ENCODE measurements at regions not wholly inside any gene's neighbourhood (a gene's known extent, or its start where the extent isn't known, plus 50 kb on each side); places are given as distances from the start of the nearest gene placed in this dataset.
A peak's percentile ranks its signal among the peaks of the same experiment; 100 is the strongest.

DNA sequence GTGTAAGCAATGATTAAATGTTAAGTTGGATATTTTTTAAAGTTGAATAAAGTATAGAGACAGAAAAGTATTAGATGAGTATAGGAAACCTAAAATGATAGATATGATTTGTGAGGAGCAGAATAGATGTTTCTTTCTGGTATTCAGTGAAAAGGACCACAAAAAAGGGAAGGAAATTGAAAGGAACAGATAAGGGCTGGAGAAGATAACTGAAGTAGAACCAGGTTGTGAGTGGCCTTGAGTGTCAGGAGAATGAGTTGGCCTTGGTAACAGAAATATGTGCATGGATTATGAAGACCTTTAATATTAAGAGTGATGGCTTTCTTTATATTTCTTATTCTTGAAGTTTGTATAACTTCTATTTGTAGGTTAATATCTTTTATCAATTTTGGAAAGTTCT, 543.5 kb downstream of the METTL4 start:
- DNase-seq (ENCODE audit: low read depth in 2 of 2), result no peak

DNA sequence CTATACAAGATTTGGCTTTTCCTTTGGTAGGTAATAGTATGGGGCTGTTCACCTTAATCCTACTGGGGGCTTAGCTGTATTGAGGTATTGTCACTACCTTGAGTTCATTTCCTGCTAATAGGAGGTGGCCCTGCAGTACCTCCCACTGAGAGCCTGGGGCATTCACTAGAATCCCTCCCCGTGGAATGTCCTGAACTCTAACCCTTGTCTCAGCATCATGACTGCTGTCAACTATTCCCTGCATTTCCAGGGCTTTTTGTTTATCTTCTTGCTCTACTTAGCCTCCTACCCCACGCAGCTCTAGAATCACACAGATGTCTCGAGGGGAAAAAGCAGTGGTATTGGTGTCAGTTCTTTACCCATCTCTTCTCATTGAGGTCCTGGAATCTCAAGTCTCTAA, 542.3 kb downstream of the METTL4 start:
- no peak for DNase-seq (ENCODE audit: low read depth in 2 of 2)

- no peak for DNase-seq (ENCODE audit: low read depth in 2 of 2)
Observed at GRCh38 chr18:2030647-2031046, 540.7 kb downstream of the METTL4 start.

DNA sequence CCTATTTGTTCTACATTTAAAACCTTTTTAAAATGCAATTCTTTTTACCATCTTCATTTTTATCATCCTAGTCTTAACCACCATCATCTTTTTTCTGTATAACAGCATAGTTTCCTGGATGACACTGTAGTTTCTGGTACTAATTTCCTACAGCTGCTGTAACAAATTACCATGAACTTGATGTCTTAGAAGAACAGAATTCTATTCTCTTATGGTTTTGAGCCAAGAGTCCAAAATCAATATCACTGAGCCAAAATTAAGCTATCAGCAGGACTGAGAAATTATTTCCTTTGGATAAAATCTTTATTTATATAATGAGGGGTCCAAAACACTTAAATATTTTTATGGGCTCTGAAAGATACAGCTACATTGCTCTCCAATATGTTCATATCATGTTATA, 539.3 kb downstream of the METTL4 start:
- DNase-seq (ENCODE audit: low read depth in 2 of 2), result no peak

GRCh38 chr18:2035056-2035455, 536.2 kb downstream of the METTL4 start:
- DNase-seq (ENCODE audit: low read depth in 2 of 2), result no peak

DNA sequence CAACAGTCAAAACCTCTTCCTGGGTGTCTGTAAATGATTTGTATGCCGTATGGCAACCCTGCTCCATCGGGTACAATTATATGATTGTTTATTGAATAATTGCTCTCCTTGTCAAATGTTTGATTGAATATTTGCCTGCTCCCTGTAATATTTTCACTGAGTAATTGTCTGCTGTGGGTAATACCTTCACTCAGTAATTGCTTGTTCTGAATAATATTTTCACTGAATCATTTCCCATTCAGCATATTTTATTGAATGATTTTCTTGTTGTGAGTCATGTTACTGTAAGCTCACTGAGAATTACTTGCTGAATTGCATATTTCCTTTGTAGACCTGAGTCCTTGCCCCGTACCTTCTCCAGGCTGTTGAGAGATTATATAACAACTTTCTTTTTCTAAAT, 535.2 kb downstream of the METTL4 start:
- peak in 1 of 2 experiments; percentile 0 for DNase-seq (ENCODE audit: low read depth in 2 of 2)

DNA sequence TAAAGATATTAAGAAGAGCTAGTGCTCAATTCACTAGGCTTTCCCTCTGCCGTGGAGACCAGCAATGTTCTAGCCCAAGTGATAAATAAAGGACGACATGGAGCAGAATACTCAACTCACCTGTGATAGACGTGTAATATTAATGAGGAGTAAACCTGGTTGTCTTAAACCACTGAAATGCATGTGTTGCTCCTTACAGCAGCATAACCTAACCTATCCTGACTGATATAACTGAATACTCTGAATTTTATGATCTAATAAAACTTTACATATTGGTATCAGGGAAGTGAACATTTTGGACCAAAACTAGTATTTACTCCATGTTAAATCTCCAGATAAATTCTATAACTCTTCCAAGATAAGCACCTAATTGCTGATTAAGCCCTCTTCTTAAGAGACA, 531.0 kb downstream of the METTL4 start:
- no peak for DNase-seq (ENCODE audit: low read depth in 2 of 2)

DNA sequence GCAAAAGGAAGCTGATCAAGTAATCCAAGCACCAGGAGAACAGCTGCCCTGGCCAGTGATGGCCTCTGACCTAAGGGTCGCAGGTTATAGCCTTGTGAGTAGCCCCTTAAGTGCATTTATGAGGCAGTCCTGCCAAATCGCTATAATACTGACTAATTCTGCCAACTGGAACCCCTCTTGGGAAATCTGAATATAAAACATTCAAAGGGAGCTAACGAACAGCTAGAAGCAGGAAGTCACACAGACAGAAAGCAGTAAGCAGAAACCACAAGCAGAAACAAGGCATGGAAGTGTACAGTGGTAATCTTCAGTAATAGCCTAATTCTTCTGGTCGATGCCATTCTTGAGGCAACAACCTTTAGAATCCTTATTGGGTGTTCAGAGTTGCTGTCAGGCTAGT, 521.3 kb downstream of the METTL4 start:
- DNase-seq (ENCODE audit: low read depth in 2 of 2), result peak in 1 of 2 experiments; percentile 13

- peak in 1 of 2 experiments; percentile 3 for DNase-seq (ENCODE audit: low read depth in 2 of 2)
Observed at GRCh38 chr18:2050702-2051201, 520.6 kb downstream of the METTL4 start.

DNA sequence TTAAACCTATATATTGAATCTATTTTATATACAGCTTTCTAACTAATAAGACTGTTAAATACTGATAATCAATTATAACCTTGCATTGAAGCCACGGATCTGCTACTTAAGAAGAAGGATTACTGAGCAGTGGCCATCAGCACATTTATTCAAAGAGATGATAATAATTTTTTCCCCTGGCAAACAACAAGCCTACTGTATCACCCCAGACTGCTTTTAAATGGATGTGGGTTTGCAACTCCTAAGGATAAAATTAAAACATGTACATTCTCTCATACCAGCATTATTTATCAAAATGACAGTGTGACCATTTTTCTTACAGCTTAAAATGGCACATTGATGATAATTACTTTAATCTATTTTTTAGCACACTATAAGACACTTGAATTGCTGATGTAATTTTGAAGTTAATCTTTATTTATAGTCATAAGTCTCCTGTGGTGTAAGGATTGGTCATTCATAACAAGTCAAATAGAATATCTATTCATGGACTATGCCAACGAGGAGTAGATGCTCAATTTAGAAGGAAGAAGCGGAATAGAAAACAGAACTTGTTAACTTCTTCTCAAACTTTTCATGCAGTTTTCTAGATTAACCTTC, 517.7 kb downstream of the METTL4 start:
- DNase-seq (ENCODE audit: low read depth in 2 of 2), result no peak

DNA sequence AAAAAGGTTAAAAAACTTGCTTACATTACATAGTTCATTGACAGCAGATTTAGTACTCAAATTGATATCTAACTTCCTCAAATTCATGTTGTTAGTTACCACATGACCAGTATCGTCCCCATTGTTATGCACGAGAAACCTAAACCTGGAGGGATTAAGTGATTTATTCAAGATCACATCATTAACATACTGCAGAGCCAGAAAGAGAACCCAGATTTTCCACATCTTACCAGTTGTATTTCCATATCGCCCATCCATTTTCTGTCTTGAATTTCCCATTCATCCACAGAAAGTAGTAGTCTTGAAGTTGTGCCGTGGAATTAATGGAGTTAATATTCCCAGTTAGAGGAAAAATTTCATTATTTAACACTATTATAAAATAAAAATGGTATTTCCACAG, 512.0 kb downstream of the METTL4 start:
- DNase-seq (ENCODE audit: low read depth in 2 of 2), result no peak

GRCh38 chr18:2060086-2060485, 511.2 kb downstream of the METTL4 start:
- DNase-seq (ENCODE audit: low read depth in 2 of 2), result no peak

DNA sequence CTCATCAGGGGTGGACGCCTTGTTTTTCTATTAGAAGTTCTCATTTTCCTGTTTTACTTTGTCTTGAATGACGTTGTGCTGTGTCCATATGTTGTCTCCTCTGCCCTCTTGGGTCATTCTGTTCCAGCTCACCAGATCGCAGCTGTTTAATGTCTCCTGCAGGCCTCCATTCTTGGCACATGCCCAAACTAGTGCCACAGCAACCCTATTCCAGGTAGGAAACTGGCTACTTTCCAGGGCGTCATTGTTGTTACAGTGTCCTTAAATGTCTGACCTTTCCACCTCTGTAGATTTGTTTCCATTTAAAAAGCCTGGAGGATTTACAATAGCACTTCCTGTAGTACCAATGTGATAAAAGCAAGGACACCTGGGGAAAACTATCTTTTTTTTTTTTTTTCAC, 500.7 kb downstream of the METTL4 start:
- DNase-seq (ENCODE audit: low read depth in 2 of 2), result no peak

GRCh38 chr18:2075499-2075898, 495.8 kb downstream of the METTL4 start:
- DNase-seq (ENCODE audit: low read depth in 2 of 2), result no peak

GRCh38 chr18:2082676-2083075, 488.6 kb downstream of the METTL4 start:
- no peak for DNase-seq (ENCODE audit: low read depth in 2 of 2)

DNA sequence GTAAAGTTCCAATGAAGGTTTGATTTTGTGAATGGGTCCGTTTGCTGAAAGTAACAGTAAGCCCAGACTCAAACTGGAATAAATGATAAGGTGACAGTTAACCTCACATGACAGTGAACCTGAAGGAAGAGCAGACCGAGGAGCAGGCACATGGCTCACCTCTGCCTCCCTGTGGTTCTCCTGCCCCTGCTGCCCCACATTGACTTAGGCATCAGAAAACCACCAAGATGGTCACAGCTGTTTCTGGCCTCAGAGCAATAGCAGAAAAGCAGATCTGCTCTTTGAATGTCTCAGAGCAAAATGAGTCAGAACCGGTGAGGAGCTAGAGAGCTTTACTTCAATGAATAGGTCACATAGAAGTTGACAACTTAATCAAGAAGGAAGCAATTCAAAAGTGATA, 487.6 kb downstream of the METTL4 start:
- no peak for DNase-seq (ENCODE audit: low read depth in 2 of 2)

DNA sequence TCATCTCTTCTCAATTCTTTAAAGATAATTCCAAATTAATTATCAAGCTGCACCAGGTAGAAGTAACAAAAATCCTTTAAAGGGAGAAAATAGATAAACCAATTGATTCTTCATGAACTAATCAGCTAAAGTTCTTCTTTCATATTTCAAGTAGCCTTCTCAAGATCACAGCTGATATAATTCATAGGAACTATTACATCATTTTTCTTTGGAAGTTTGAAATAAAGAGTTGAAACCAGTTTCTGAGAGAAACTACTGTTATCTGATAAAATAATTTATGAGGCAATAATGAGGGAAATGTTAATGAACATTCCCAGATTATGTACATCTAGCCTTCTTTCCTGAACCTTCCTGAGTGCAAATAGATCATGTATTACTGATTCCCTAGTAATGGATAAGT, 484.9 kb downstream of the METTL4 start:
- no peak for DNase-seq (ENCODE audit: low read depth in 2 of 2)

DNA sequence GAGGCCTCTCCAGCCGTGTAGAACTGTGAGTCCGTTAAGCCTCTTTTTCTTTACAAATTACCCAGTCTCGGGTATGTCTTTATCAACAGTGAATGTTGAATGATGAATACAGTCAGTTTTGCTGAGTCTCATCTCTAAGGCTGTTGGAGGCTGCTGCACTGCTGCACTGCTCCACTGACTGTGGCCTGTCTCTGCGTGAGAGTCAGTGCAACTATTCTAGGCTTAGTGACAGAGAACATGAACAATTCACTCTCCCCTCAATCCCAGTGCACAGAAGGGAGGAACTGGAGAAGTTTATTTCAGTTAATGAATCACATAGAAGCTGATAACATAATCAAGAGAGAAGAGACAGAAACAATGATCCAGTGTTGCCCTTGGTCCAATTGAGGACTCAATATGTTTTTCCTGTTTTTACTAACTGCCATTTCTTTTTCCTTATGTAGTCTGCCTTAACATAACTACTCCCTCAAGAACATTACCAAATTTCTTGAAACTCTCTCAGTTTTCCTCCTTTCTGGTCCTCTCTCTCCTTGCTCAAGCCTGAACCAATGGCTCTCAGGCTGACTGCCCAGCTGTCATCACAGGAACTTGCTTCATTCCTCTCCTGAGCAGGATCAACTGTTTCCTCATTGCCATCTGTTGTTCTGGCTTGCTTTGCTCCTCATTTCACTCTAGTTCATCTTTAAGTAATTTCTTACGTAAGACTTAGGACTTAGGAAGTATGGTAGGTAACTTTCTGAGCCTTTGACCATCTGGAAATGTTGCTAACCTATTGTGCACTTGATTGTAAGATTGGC, 483.2 kb downstream of the METTL4 start:
- peak; percentile 7 to 8 for DNase-seq (ENCODE audit: low read depth in 2 of 2)

DNA sequence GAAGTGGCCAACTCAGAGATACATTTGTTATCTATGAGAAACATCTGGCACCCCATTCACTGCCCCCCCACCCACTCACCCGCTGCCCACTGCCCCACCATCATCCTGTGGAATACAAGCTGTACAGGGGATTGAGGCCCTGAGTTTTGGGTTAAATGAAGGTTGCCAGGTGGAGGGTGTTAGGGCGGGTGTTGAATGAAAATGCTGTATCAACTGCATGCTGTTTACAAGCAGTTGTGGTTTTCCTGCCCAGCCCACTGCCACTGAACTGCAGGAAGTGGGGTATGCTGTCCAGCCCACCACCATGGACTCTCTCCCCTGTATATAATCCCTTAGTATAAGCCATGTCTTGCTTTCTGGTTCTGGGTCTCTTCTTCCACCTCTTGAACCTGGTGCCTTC, 481.9 kb downstream of the METTL4 start:
- DNase-seq (ENCODE audit: low read depth in 2 of 2), result no peak

GRCh38 chr18:2091937-2092336, 479.4 kb downstream of the METTL4 start:
- DNase-seq (ENCODE audit: low read depth in 2 of 2), result no peak

GRCh38 chr18:2096551-2096950, 474.8 kb downstream of the METTL4 start:
- DNase-seq (ENCODE audit: low read depth in 2 of 2), result no peak

GRCh38 chr18:2100694-2101213, 470.6 kb downstream of the METTL4 start:
- no peak for DNase-seq (ENCODE audit: low read depth in 2 of 2)

DNA sequence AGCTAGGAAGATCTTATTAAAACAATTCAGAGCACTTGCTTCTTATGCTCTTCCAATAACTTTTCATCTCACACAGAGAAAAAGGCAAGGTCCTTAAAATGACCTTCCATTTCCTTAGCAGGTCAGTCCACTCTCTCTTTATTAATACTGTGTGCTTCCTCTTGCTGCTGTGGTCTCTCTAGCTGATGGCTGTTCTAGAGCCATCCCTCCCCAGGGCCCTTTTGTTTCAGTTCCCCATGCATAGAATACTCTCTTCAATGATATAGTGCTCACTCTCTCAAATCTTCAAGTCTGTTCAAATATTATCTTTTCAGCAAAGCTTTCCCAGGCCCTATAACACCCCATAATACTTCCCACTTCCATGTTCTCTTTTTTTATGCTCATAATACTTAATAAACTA, 469.3 kb downstream of the METTL4 start:
- no peak for DNase-seq (ENCODE audit: low read depth in 2 of 2)

Measured in fibroblast of skin of left quadriceps (primary cell).